Brain microvascular endothelial cell (primary cell): ENCODE measurements at regions not wholly inside any gene's neighbourhood (a gene's known extent, or its start where the extent isn't known, plus 50 kb on each side); places are given as distances from the start of the nearest gene placed in this dataset.
"Not testable (repeated sequence)": the region's sequence is repeated elsewhere in the genome, so short reads cannot be mapped to it uniquely, and the experiment has no call there.

ENCODE experiments used
- DNase-seq: peaks from one replicate; pipeline ENCODE4 v3.0.0-alpha.2; 2020
- H3K27ac ChIP-seq: fragments of 250-450 bp; sonication (Bioruptor Pico); 2 replicates; pipeline ENCODE4 v1.5.1; 2020; ENCODE audit warnings: mild to moderate bottlenecking, moderate library complexity
- H3K27me3 ChIP-seq: fragments of 250-450 bp; sonication (Bioruptor Pico); replicated peaks from 2 replicates; pipeline ENCODE4 v1.5.1; 2020; ENCODE audit warnings: mild to moderate bottlenecking
- H3K36me3 ChIP-seq: fragments of 250-450 bp; sonication (Bioruptor Pico); replicated peaks from 2 replicates; pipeline ENCODE4 v1.5.1; 2020; ENCODE audit warnings: mild to moderate bottlenecking
- H3K4me3 ChIP-seq: 2 replicates; pipeline ENCODE4 v1.5.1; 2011; ENCODE audit warnings: low read depth, mild to moderate bottlenecking, control low read depth, low read length, moderate library complexity
- in situ Hi-C: cut with HindIII; loops from 2 replicates; pipeline ENCODE4 v1.10.0; 2017; ENCODE audit warnings: low sequenced_read_pairs, low pct_ligation_motif_present
- TF ChIP-seq, protein P1 (sequence below): IDR thresholded peaks from 2 replicates; pipeline ENCODE4 v1.5.1; 2011; ENCODE audit warnings: low read depth, mild to moderate bottlenecking, moderate library complexity, low read length, control low read depth, inconsistent platforms; ENCODE audit errors: missing control alignments

- Histone ChIP-seq H3K27ac (no peak overlapping the region), H3K27me3 (no peaks in the 10 kb centered on the region), H3K4me3 (no peak overlapping the region), H3K36me3 (no peaks in the 10 kb centered on the region)
- DNase-seq = no peak
- in situ Hi-C loops = no loop called here
- TF ChIP-seq, protein P1, sequence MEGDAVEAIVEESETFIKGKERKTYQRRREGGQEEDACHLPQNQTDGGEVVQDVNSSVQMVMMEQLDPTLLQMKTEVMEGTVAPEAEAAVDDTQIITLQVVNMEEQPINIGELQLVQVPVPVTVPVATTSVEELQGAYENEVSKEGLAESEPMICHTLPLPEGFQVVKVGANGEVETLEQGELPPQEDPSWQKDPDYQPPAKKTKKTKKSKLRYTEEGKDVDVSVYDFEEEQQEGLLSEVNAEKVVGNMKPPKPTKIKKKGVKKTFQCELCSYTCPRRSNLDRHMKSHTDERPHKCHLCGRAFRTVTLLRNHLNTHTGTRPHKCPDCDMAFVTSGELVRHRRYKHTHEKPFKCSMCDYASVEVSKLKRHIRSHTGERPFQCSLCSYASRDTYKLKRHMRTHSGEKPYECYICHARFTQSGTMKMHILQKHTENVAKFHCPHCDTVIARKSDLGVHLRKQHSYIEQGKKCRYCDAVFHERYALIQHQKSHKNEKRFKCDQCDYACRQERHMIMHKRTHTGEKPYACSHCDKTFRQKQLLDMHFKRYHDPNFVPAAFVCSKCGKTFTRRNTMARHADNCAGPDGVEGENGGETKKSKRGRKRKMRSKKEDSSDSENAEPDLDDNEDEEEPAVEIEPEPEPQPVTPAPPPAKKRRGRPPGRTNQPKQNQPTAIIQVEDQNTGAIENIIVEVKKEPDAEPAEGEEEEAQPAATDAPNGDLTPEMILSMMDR = no peak
Measured at GRCh38 chr4:74559853-74560252, 114.9 kb downstream of the AREG start.

DNA sequence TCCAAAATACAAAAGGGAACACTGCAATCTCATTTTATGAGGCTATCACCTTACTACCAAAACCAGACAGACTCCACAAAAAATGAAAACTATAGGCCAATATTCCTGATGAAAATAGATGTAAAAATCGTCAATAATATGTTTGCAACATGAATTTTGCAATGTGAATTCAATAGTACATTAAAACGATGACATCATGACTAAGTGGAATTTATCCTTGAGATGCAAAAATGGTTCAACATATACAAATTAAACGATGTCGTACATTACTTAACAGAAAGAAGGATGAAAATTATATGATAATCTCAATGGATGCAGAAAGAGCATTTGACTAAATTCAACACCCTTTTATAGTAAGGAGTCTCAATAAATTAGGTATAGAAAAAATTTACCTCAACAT, 123.0 kb downstream of the AREG start:
- in situ Hi-C loops = no loop called here
- TF ChIP-seq, protein P1 = no peak
- Histone ChIP-seq H3K36me3 (no peaks in the 10 kb centered on the region), H3K27me3 (no peaks in the 10 kb centered on the region), H3K4me3 (no peak overlapping the region), H3K27ac (no peak overlapping the region)
- DNase-seq = no peak

GRCh38 chr4:74570095-74570494, 125.2 kb downstream of the AREG start:
- TF ChIP-seq, protein P1 = no peak
- in situ Hi-C loops = no loop called here
- no peaks in the 10 kb centered on the region for H3K27me3 ChIP-seq
- no peak overlapping the region for H3K4me3 ChIP-seq
- DNase-seq = no peak
- H3K27ac ChIP-seq = no peak overlapping the region
- H3K36me3 ChIP-seq = no peaks in the 10 kb centered on the region

DNA sequence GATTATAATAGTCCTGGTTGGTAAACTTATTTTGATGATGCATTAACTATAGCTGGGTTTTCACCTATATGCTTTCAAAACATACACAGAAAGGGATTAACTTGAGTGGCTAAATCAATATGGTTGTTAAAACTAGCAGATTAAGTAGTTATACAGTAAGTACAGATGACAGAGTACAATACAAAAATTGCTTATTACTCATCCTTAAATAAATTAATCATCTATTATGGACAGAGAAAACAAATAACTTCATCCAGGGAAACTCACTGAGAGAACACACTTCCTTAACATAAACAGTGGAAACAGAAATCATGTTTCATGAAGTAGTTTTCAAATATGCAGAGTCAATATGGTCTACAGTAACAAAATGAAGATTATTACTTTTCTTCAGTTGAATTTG, 133.4 kb downstream of the AREG start:
- in situ Hi-C loops = no loop called here
- Histone ChIP-seq H3K27me3 (no peaks in the 10 kb centered on the region), H3K36me3 (no peaks in the 10 kb centered on the region), H3K27ac (no peak overlapping the region), H3K4me3 (no peak overlapping the region)
- TF ChIP-seq, protein P1 = no peak
- DNase-seq = no peak

DNA sequence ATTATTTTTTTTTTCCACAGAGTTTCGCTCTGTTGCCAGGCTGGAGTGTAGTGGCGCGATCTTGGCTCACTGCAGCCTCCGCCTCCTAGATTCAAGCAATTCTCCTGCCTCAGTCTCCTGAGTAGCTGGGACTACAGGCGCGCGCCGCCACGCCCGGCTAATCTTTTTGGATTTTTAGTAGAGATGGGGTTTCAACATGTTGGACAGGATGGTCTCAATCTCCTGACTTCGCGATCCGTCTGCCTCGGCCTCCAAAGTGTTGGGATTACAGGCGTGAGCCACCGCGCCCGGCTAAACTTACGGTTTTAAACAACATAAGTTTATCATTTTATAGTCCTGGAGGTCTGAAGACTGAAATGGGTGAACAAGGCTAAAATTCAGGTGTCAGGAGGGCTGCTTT, 133.9 kb downstream of the AREG start:
- DNase-seq, H3K27ac ChIP-seq, H3K36me3 ChIP-seq, H3K27me3 ChIP-seq, in situ Hi-C loops, H3K4me3 ChIP-seq: not testable (repeated sequence)

GRCh38 chr4:74583089-74583700, 138.3 kb downstream of the AREG start:
- H3K36me3 ChIP-seq = no peaks in the 10 kb centered on the region
- no peaks in the 10 kb centered on the region for H3K27me3 ChIP-seq
- no peak for DNase-seq
- no peak overlapping the region for H3K4me3 ChIP-seq
- in situ Hi-C loops = no loop called here
- TF ChIP-seq, protein P1 = no peak
- no peak overlapping the region for H3K27ac ChIP-seq
